ENCODE measurements at regions not wholly inside any gene's neighbourhood (a gene's known extent, or its start where the extent isn't known, plus 50 kb on each side); places are given as distances from the start of the nearest gene placed in this dataset.

- TF ChIP-seq EZH2 (optimal IDR thresholded peaks at IDR 0.05; ENCODE audit: low read depth, low read length) (no peak), CTCF (IDR thresholded peaks at IDR 0.05; ENCODE audit: low read length) (peak; percentile 40), EZH2phosphoT487 (IDR thresholded peaks at IDR 0.05; ENCODE audit: low read length) (no peak)
- Histone ChIP-seq H3K4me3 (ENCODE audit: low read length) (peak overlapping the region; percentile 32; the same call in 1 of the 2 replicates), H3K4me2 (ENCODE audit: low read depth, low read length) (peak overlapping the region; percentile 51; the same call in 1 of the 2 replicates), H4K20me1 (ENCODE audit: insufficient read depth, low read length) (no peaks in the 10 kb centered on the region), H3K79me2 (ENCODE audit: low read length) (no peaks in the 10 kb centered on the region), H3K27me3 (replicated peaks; ENCODE audit: insufficient read depth, low read length) (no peaks in the 10 kb centered on the region), H3K36me3 (replicated peaks; ENCODE audit: insufficient read depth, low read length) (no peaks in the 10 kb centered on the region), H3K9me3 (replicated peaks; ENCODE audit: insufficient read depth, low read length) (no peaks in the 10 kb centered on the region), H3K27ac (ENCODE audit: low read length) (peak overlapping the region; percentile 56; the same call in 1 of the 2 replicates), H3K4me1 (ENCODE audit: low read length) (peaks cover 8% of the 10 kb centered on the region; the same call in 1 of the 2 replicates), H3K9me2 (replicated peaks; ENCODE audit: insufficient read depth, low read length) (no peaks in the 10 kb centered on the region), H3F3A (ENCODE audit: insufficient read depth, low read length) (no peaks in the 10 kb centered on the region), H3K9ac (ENCODE audit: low read length) (peak overlapping the region; percentile 48; the same call in 1 of the 2 replicates), H2AFZ (ENCODE audit: low read length) (0 out of 2 replicates have a peak overlapping the region, but pooled peaks have one; percentile 42)
- peak; percentile 86 for DNase-seq
Measured at GRCh38 chrX:131762802-131763234, 218.9 kb downstream of the OR13H1 start.

- Histone ChIP-seq H3K79me2 (ENCODE audit: low read length) (no peaks in the 10 kb centered on the region), H3K27me3 (replicated peaks; ENCODE audit: insufficient read depth, low read length) (no peaks in the 10 kb centered on the region), H4K20me1 (ENCODE audit: insufficient read depth, low read length) (no peaks in the 10 kb centered on the region), H3K4me2 (ENCODE audit: low read depth, low read length) (peak overlapping the region; percentile 72), H3F3A (ENCODE audit: insufficient read depth, low read length) (no peaks in the 10 kb centered on the region), H3K4me1 (ENCODE audit: low read length) (peaks cover 9% of the 10 kb centered on the region; the same call in 1 of the 2 replicates), H3K9me2 (replicated peaks; ENCODE audit: insufficient read depth, low read length) (no peaks in the 10 kb centered on the region), H3K36me3 (replicated peaks; ENCODE audit: insufficient read depth, low read length) (no peaks in the 10 kb centered on the region), H3K9me3 (replicated peaks; ENCODE audit: insufficient read depth, low read length) (no peaks in the 10 kb centered on the region), H3K4me3 (ENCODE audit: low read length) (peak overlapping the region; percentile 41), H2AFZ (ENCODE audit: low read length) (peak overlapping the region; percentile 65), H3K9ac (ENCODE audit: low read length) (peak overlapping the region; percentile 48; the same call in 1 of the 2 replicates), H3K27ac (ENCODE audit: low read length) (peak overlapping the region; percentile 56; the same call in 1 of the 2 replicates)
- TF ChIP-seq EZH2 (optimal IDR thresholded peaks at IDR 0.05; ENCODE audit: low read depth, low read length) = no peak
- peak; percentile 56 for TF ChIP-seq CTCF (IDR thresholded peaks at IDR 0.05; ENCODE audit: low read length)
- TF ChIP-seq EZH2phosphoT487 (IDR thresholded peaks at IDR 0.05; ENCODE audit: low read length) = no peak
- DNase-seq = peak; percentile 89
Measured at GRCh38 chrX:131763674-131764073, 219.8 kb downstream of the OR13H1 start.

- TF ChIP-seq CTCF (IDR thresholded peaks at IDR 0.05; ENCODE audit: low read length) = no peak
- no peak for TF ChIP-seq EZH2phosphoT487 (IDR thresholded peaks at IDR 0.05; ENCODE audit: low read length)
- TF ChIP-seq EZH2 (optimal IDR thresholded peaks at IDR 0.05; ENCODE audit: low read depth, low read length) = no peak
- no peaks in the 10 kb centered on the region for H4K20me1 ChIP-seq (ENCODE audit: insufficient read depth, low read length)
- H3K4me3 ChIP-seq (ENCODE audit: low read length) = peak overlapping the region; percentile 41
- no peaks in the 10 kb centered on the region for H3K27me3 ChIP-seq (replicated peaks; ENCODE audit: insufficient read depth, low read length)
- H3K9me3 ChIP-seq (replicated peaks; ENCODE audit: insufficient read depth, low read length) = no peaks in the 10 kb centered on the region
- DNase-seq = peak; percentile 46
- no peaks in the 10 kb centered on the region for H3F3A ChIP-seq (ENCODE audit: insufficient read depth, low read length)
- H3K9ac ChIP-seq (ENCODE audit: low read length) = peak overlapping the region; percentile 47; the same call in 1 of the 2 replicates
- no peaks in the 10 kb centered on the region for H3K36me3 ChIP-seq (replicated peaks; ENCODE audit: insufficient read depth, low read length)
- H3K4me2 ChIP-seq (ENCODE audit: low read depth, low read length) = peak overlapping the region; percentile 72
- no peaks in the 10 kb centered on the region for H3K9me2 ChIP-seq (replicated peaks; ENCODE audit: insufficient read depth, low read length)
- peak overlapping the region; percentile 65 for H2AFZ ChIP-seq (ENCODE audit: low read length)
- peak overlapping the region; percentile 56; the same call in 1 of the 2 replicates for H3K27ac ChIP-seq (ENCODE audit: low read length)
- peaks cover 9% of the 10 kb centered on the region; the same call in 1 of the 2 replicates for H3K4me1 ChIP-seq (ENCODE audit: low read length)
- no peaks in the 10 kb centered on the region for H3K79me2 ChIP-seq (ENCODE audit: low read length)
Measured at GRCh38 chrX:131764216-131764615, 220.3 kb downstream of the OR13H1 start.
